ENCODE measurements at regions not wholly inside any gene's neighbourhood (a gene's known extent, or its start where the extent isn't known, plus 50 kb on each side); places are given as distances from the start of the nearest gene placed in this dataset.
"Not testable (repeated sequence)": the region's sequence is repeated elsewhere in the genome, so short reads cannot be mapped to it uniquely, and the experiment has no call there.

GRCh38 chr11:27228232-27228905 lies 134.6 kb downstream of the CCDC34 start:
- H3K4me1 Mint-ChIP-seq (ENCODE audit: low read depth, unreplicated experiment): peaks cover 8% of the 10 kb centered on the region
- no peak for DNase-seq
- no peak overlapping the region for H3K27ac Mint-ChIP-seq (ENCODE audit: unreplicated experiment)
- peaks cover 5% of the 10 kb centered on the region for H3K9me3 Mint-ChIP-seq (ENCODE audit: unreplicated experiment)
- H3K27me3 Mint-ChIP-seq (ENCODE audit: unreplicated experiment): peaks cover 2% of the 10 kb centered on the region
- no peak overlapping the region for H3K4me3 Mint-ChIP-seq (ENCODE audit: unreplicated experiment)
- H3K36me3 Mint-ChIP-seq (ENCODE audit: unreplicated experiment): no peaks in the 10 kb centered on the region
- TF ChIP-seq, protein P1, sequence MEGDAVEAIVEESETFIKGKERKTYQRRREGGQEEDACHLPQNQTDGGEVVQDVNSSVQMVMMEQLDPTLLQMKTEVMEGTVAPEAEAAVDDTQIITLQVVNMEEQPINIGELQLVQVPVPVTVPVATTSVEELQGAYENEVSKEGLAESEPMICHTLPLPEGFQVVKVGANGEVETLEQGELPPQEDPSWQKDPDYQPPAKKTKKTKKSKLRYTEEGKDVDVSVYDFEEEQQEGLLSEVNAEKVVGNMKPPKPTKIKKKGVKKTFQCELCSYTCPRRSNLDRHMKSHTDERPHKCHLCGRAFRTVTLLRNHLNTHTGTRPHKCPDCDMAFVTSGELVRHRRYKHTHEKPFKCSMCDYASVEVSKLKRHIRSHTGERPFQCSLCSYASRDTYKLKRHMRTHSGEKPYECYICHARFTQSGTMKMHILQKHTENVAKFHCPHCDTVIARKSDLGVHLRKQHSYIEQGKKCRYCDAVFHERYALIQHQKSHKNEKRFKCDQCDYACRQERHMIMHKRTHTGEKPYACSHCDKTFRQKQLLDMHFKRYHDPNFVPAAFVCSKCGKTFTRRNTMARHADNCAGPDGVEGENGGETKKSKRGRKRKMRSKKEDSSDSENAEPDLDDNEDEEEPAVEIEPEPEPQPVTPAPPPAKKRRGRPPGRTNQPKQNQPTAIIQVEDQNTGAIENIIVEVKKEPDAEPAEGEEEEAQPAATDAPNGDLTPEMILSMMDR (IDR thresholded peaks at IDR 0.05; ENCODE audit: partially characterized antibody, unreplicated experiment): no peak

- no peak overlapping the region for H3K4me3 Mint-ChIP-seq (ENCODE audit: unreplicated experiment)
- H3K9me3 Mint-ChIP-seq (ENCODE audit: unreplicated experiment): peaks cover 1% of the 10 kb centered on the region
- H3K27ac Mint-ChIP-seq (ENCODE audit: unreplicated experiment): no peak overlapping the region
These were observed 135.3 kb downstream of the CCDC34 start for GRCh38 chr11:27227736-27228135.

GRCh38 chr11:27219487-27220039 lies 143.5 kb downstream of the CCDC34 start:
- H3K36me3 Mint-ChIP-seq (ENCODE audit: unreplicated experiment); DNase-seq; H3K27me3 Mint-ChIP-seq (ENCODE audit: unreplicated experiment); H3K9me3 Mint-ChIP-seq (ENCODE audit: unreplicated experiment); H3K4me1 Mint-ChIP-seq (ENCODE audit: low read depth, unreplicated experiment): not testable (repeated sequence)
- peak overlapping the region; percentile 68 for H3K4me3 Mint-ChIP-seq (ENCODE audit: unreplicated experiment)
- peak overlapping the region; percentile 72 for H3K27ac Mint-ChIP-seq (ENCODE audit: unreplicated experiment)

More at GRCh38 chr11:27227736-27228135, 135.3 kb downstream of the CCDC34 start:
- peaks cover 2% of the 10 kb centered on the region for H3K27me3 Mint-ChIP-seq (ENCODE audit: unreplicated experiment)
- TF ChIP-seq, protein P1 (IDR thresholded peaks at IDR 0.05; ENCODE audit: partially characterized antibody, unreplicated experiment): no peak
- no peaks in the 10 kb centered on the region for H3K36me3 Mint-ChIP-seq (ENCODE audit: unreplicated experiment)
- DNase-seq: no peak
- peaks cover 8% of the 10 kb centered on the region for H3K4me1 Mint-ChIP-seq (ENCODE audit: low read depth, unreplicated experiment)

GRCh38 chr11:27218421-27219038 lies 144.5 kb downstream of the CCDC34 start:
- H3K4me3 Mint-ChIP-seq (ENCODE audit: unreplicated experiment): peak overlapping the region; percentile 68
- no peaks in the 10 kb centered on the region for H3K36me3 Mint-ChIP-seq (ENCODE audit: unreplicated experiment)
- no peak overlapping the region for H3K27ac Mint-ChIP-seq (ENCODE audit: unreplicated experiment)
- TF ChIP-seq, protein P1 (IDR thresholded peaks at IDR 0.05; ENCODE audit: partially characterized antibody, unreplicated experiment): no peak
- H3K9me3 Mint-ChIP-seq (ENCODE audit: unreplicated experiment): peaks cover 5% of the 10 kb centered on the region
- peaks cover 12% of the 10 kb centered on the region for H3K4me1 Mint-ChIP-seq (ENCODE audit: low read depth, unreplicated experiment)
- DNase-seq: no peak
- H3K27me3 Mint-ChIP-seq (ENCODE audit: unreplicated experiment): no peaks in the 10 kb centered on the region

- Mint-ChIP-seq H3K4me3 (ENCODE audit: unreplicated experiment) (no peak overlapping the region), H3K9me3 (ENCODE audit: unreplicated experiment) (peaks cover 5% of the 10 kb centered on the region), H3K27ac (ENCODE audit: unreplicated experiment) (no peak overlapping the region), H3K27me3 (ENCODE audit: unreplicated experiment) (no peaks in the 10 kb centered on the region), H3K4me1 (ENCODE audit: low read depth, unreplicated experiment) (peaks cover 17% of the 10 kb centered on the region), H3K36me3 (ENCODE audit: unreplicated experiment) (no peaks in the 10 kb centered on the region)
- no peak for DNase-seq
- TF ChIP-seq, protein P1 (IDR thresholded peaks at IDR 0.05; ENCODE audit: partially characterized antibody, unreplicated experiment): no peak
These were observed 145.0 kb downstream of the CCDC34 start for GRCh38 chr11:27217948-27218420.
